Lower leg skin (tissue), 4 donors: ENCODE measurements at regions not wholly inside any gene's neighbourhood (a gene's known extent, or its start where the extent isn't known, plus 50 kb on each side); places are given as distances from the start of the nearest gene placed in this dataset.
"Not testable (repeated sequence)": the region's sequence is repeated elsewhere in the genome, so short reads cannot be mapped to it uniquely, and the experiment has no call there.

ENCODE experiments used
- DNase-seq, 2 donors: peaks; one replicate each; pipeline ENCODE4 v3.0.0-alpha.2; 2019; ENCODE audit warnings: low spot score in 2 of 2
- H3K4me3 ChIP-seq: fragments of 200-600 bp; sonication (generic); 2 replicates; pipeline ENCODE4 v1.5.1; 2017; ENCODE audit warnings: mild to moderate bottlenecking, low read depth; ENCODE audit not compliant: poor library complexity, severe bottlenecking
- CTCF ChIP-seq, 3 donors: fragments of 450-650 bp; IDR thresholded peaks; one replicate each; pipeline ENCODE4 v1.5.1; 2016; ENCODE audit warnings: antibody characterized with exemption in 3 of 3, mild to moderate bottlenecking in 3 of 3, moderate library complexity in 2 of 3
- POLR2A ChIP-seq, 2 donors: fragments of 450-650 bp; IDR thresholded peaks; one replicate each; pipeline ENCODE4 v1.6.1; 2016 to 2017; ENCODE audit warnings: antibody characterized with exemption in 2 of 2, mild to moderate bottlenecking in 1 of 2, moderate library complexity in 1 of 2
- WGBS, 2 donors: methylation state at CpG; one replicate each; pipeline ENCODE4 v1.1.5; 2018; 5-methylcytosine and 5-hydroxymethylcytosine counted together
- intact Hi-C: fragments of 100-400 bp; cut with DNase I; formaldehyde crosslinking; loops from one replicate; pipeline ENCODE4 v1.15.0; 2023; ENCODE audit warnings: low total_unique reads

- DNase-seq, result no peak
- intact Hi-C loops, result no loop called here
- TF ChIP-seq CTCF (IDR thresholded peaks at IDR 0.05), result no peak
- TF ChIP-seq POLR2A (IDR thresholded peaks at IDR 0.05), result no peak
- H3K4me3 ChIP-seq, result no peak overlapping the region
Observed at GRCh38 chr5:27748847-27749246, 710.5 kb upstream of the CDH9 start.

GRCh38 chr5:27743383-27743979 lies 705.1 kb upstream of the CDH9 start:
- intact Hi-C loops, H3K4me3 ChIP-seq, DNase-seq: not testable (repeated sequence)
- 94 to 98% methylated on average over 17 to 24 of the region's 35 CpGs for WGBS, 2 donors

GRCh38 chr5:27742805-27743204 lies 704.4 kb upstream of the CDH9 start:
- DNase-seq, result no peak
- H3K4me3 ChIP-seq, result no peak overlapping the region
- intact Hi-C loops, result no loop called here
- no peak for TF ChIP-seq CTCF (IDR thresholded peaks at IDR 0.05)
- no peak for TF ChIP-seq POLR2A (IDR thresholded peaks at IDR 0.05)
- 88 to 92% methylated on average over 6 of the region's 6 CpGs for WGBS, 2 donors

GRCh38 chr5:27734838-27735237 lies 696.5 kb upstream of the CDH9 start:
- DNase-seq, result no peak
- H3K4me3 ChIP-seq, result no peak overlapping the region
- intact Hi-C loops, result no loop called here
- WGBS, 2 donors, result 50 to 57% methylated on average over 1 of the region's 1 CpG
- TF ChIP-seq CTCF (IDR thresholded peaks at IDR 0.05), result no peak
- no peak for TF ChIP-seq POLR2A (IDR thresholded peaks at IDR 0.05)

- TF ChIP-seq POLR2A (IDR thresholded peaks at IDR 0.05) (no peak), CTCF (IDR thresholded peaks at IDR 0.05) (no peak)
- no peak overlapping the region for H3K4me3 ChIP-seq
- intact Hi-C loops, result no loop called here
- no peak for DNase-seq
Observed at GRCh38 chr5:27733237-27733636, 694.9 kb upstream of the CDH9 start.

GRCh38 chr5:27727254-27727653 lies 688.9 kb upstream of the CDH9 start:
- TF ChIP-seq POLR2A (IDR thresholded peaks at IDR 0.05) (no peak), CTCF (IDR thresholded peaks at IDR 0.05) (no peak)
- no peak overlapping the region for H3K4me3 ChIP-seq
- no peak for DNase-seq
- intact Hi-C loops, result no loop called here
